RWPE2 (cell line): ENCODE measurements at regions not wholly inside any gene's neighbourhood (a gene's known extent, or its start where the extent isn't known, plus 50 kb on each side); places are given as distances from the start of the nearest gene placed in this dataset.

Source experiments
- ATAC-seq: fragments of 200-7000 bp; cut with Tn5 transposase; 3 replicates; pipeline ENCODE4 v1.9.1; 2021; ENCODE audit warnings: low read depth
- DNase-seq: peaks from one replicate; pipeline ENCODE4 v3.0.0-alpha.2; 2020; ENCODE audit warnings: low spot score
- H3K27ac ChIP-seq: fragments of 450-650 bp; 2 replicates; pipeline ENCODE4 v1.5.1; 2017; ENCODE audit warnings: mild to moderate bottlenecking; ENCODE audit not compliant: poor library complexity, severe bottlenecking
- H3K27me3 ChIP-seq: fragments of 250-450 bp; sonication (Bioruptor Pico); 2 replicates; pipeline ENCODE4 v1.5.1; 2021; ENCODE audit warnings: mild to moderate bottlenecking, moderate library complexity; ENCODE audit not compliant: insufficient read depth, poor library complexity, severe bottlenecking
- H3K36me3 ChIP-seq: fragments of 250-450 bp; sonication (Bioruptor Pico); 2 replicates; pipeline ENCODE4 v1.5.1; 2020; ENCODE audit warnings: low read depth, mild to moderate bottlenecking, moderate library complexity
- H3K4me1 ChIP-seq: fragments of 250-450 bp; sonication (Bioruptor Pico); 2 replicates; pipeline ENCODE4 v1.5.1; 2021; ENCODE audit warnings: mild to moderate bottlenecking, moderate library complexity; ENCODE audit not compliant: insufficient read depth, poor library complexity, severe bottlenecking
- H3K4me3 ChIP-seq: fragments of 250-450 bp; sonication (Bioruptor Pico); 2 replicates; pipeline ENCODE4 v1.5.1; 2021; ENCODE audit warnings: mild to moderate bottlenecking, moderate library complexity; ENCODE audit not compliant: severe bottlenecking
- H3K9me3 ChIP-seq: fragments of 250-450 bp; sonication (Bioruptor Pico); 2 replicates; pipeline ENCODE4 v1.5.1; 2021; ENCODE audit warnings: mild to moderate bottlenecking, moderate library complexity; ENCODE audit not compliant: severe bottlenecking
- CTCF ChIP-seq: fragments of 450-650 bp; IDR thresholded peaks from one replicate; pipeline ENCODE4 v1.5.1; 2017; ENCODE audit warnings: mild to moderate bottlenecking, moderate library complexity; ENCODE audit not compliant: poor library complexity, severe bottlenecking

- Histone ChIP-seq H3K27me3 (peaks cover 5% of the 10 kb centered on the region), H3K36me3 (no peaks in the 10 kb centered on the region), H3K27ac (no peak overlapping the region), H3K9me3 (no peaks in the 10 kb centered on the region), H3K4me3 (no peak overlapping the region), H3K4me1 (no peaks in the 10 kb centered on the region)
- no peak for DNase-seq
- no peak for ATAC-seq
- TF ChIP-seq CTCF, result no peak
Measured at GRCh38 chr17:34143430-34143829, 111.7 kb upstream of the CCL2 start.

GRCh38 chr17:34146440-34147043 is 108.5 kb upstream of the CCL2 start:
- H3K4me1 ChIP-seq, result no peaks in the 10 kb centered on the region
- ATAC-seq (peak; percentile 70), DNase-seq (no peak)
- H3K27me3 ChIP-seq, result no peaks in the 10 kb centered on the region
- H3K9me3 ChIP-seq, result no peaks in the 10 kb centered on the region
- no peak overlapping the region for H3K27ac ChIP-seq
- H3K36me3 ChIP-seq, result no peaks in the 10 kb centered on the region
- H3K4me3 ChIP-seq, result no peak overlapping the region
- peak; percentile 71 for TF ChIP-seq CTCF

GRCh38 chr17:34151102-34151501 is 104.0 kb upstream of the CCL2 start:
- Histone ChIP-seq H3K27me3 (peaks cover 27% of the 10 kb centered on the region), H3K36me3 (no peaks in the 10 kb centered on the region), H3K4me1 (no peaks in the 10 kb centered on the region), H3K9me3 (no peaks in the 10 kb centered on the region), H3K27ac (no peak overlapping the region), H3K4me3 (no peak overlapping the region)
- no peak for DNase-seq
- ATAC-seq, result no peak; the same call in 2 of the 3 replicates
- TF ChIP-seq CTCF, result no peak

GRCh38 chr17:34153991-34154390 is 101.1 kb upstream of the CCL2 start:
- Histone ChIP-seq H3K4me3 (no peak overlapping the region), H3K27ac (no peak overlapping the region), H3K36me3 (no peaks in the 10 kb centered on the region), H3K9me3 (no peaks in the 10 kb centered on the region), H3K4me1 (no peaks in the 10 kb centered on the region), H3K27me3 (peaks cover 52% of the 10 kb centered on the region)
- DNase-seq (no peak), ATAC-seq (no peak)
- no peak for TF ChIP-seq CTCF

- TF ChIP-seq CTCF, result no peak
- no peak overlapping the region for H3K27ac ChIP-seq
- H3K4me3 ChIP-seq, result no peak overlapping the region
- H3K9me3 ChIP-seq, result no peaks in the 10 kb centered on the region
- no peaks in the 10 kb centered on the region for H3K36me3 ChIP-seq
- DNase-seq (no peak), ATAC-seq (no peak)
- no peaks in the 10 kb centered on the region for H3K4me1 ChIP-seq
- peaks cover 59% of the 10 kb centered on the region for H3K27me3 ChIP-seq
Measured at GRCh38 chr17:34154961-34155730, 99.9 kb upstream of the CCL2 start.
